ENCODE measurements at regions not wholly inside any gene's neighbourhood (a gene's known extent, or its start where the extent isn't known, plus 50 kb on each side); places are given as distances from the start of the nearest gene placed in this dataset.

DNA sequence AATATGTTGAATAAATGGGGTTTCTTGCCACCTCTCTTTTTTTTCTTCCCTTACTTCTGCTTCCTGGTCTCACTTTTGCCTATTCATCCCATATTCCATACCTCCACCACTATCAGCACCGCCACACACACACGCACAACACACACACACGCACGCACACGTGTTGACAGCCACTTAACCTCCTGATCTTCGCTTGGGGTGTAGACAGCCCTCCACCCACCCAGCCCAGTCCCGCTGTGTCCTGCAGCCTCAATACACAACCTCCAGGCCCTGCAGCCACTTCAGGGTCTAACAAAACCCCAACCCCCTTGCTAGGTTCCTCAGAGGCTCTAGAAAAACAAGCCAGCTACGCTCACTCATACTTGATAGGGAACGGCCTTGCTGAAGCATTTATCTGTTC, 72.3 kb downstream of the LINC00237 start:
- no peak for DNase-seq (ENCODE audit: low spot score)

DNA sequence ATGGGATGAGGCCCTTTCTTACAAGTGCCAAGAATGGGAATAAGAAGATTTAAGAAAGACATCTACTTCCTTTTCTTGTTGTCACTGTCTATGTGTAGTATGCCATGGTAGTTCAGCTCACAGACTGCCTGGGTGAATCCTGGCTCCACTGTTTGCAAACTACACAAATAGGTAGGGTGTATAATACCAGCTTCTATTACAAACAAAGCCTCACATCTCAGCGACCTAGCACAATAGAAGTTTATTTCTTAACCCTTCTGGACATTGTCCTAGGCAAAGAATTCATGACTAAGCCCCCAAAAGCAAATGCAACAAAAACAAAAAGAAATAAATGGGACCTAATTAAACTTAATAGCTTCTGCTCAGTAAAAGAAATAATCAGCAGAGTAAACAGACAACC, 74.5 kb downstream of the LINC00237 start:
- DNase-seq (ENCODE audit: low spot score) = no peak

DNA sequence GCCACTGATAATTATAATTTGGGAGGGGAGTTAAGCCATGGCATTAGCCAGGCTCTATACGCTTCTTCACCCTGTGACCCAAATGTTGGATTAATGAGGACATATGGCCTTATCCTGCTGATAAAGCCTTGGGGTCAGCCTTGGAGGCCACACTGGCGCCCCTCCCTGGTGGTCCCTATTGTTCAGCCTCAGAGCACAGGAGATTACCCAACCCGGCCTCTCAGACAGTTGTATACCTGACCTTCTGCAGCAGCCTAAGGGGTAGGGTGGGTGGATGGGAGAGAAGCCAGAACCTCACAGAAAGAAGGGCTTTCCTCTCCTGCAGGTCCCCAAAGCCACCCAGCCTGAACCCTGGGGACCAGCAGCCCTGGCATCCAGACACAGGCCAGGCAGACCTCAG, 76.8 kb downstream of the LINC00237 start:
- no peak for DNase-seq (ENCODE audit: low spot score)

- DNase-seq (ENCODE audit: low spot score) = no peak
Observed at GRCh38 chr20:21028921-21029320, 77.2 kb downstream of the LINC00237 start.

DNA sequence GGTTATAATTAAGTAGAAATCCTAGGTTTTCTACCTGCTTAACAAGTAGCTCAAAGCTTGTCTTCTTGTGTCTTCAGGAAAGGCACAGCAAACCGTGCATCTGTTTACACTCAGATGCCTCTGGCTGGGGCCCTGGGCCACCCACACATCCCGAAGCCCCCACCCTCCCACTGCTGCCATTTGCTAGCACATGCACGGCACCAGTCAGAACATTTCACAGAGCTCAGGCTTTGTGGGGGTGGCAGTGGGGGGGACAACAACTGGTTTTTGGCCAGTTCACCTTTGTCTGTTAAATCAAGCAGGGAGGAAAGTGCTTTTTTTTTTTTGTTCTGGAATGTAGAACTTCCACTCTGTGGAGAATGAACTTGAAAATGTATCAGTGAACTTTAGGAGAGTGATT, 77.7 kb downstream of the LINC00237 start:
- DNase-seq (ENCODE audit: low spot score) = no peak

DNA sequence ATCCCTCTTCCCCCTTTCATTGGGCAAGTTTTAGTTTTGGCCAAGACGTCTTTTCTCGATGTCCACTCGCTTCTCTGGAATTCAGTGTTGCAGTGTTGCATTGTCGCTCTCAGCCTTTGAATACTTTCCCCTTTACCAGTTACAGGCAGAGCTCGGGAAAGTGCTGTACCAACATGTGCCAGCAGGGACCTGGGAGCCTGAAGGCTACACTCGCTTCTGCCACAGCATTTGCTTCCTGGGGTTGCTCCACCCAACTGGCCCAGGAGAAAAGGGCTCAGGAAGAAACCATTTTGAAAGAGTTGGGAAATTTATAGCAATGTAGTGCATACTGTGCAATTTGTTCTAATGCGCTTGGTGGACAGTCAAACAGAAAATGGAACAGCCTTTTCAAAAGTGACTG, 78.6 kb downstream of the LINC00237 start:
- no peak for DNase-seq (ENCODE audit: low spot score)

DNA sequence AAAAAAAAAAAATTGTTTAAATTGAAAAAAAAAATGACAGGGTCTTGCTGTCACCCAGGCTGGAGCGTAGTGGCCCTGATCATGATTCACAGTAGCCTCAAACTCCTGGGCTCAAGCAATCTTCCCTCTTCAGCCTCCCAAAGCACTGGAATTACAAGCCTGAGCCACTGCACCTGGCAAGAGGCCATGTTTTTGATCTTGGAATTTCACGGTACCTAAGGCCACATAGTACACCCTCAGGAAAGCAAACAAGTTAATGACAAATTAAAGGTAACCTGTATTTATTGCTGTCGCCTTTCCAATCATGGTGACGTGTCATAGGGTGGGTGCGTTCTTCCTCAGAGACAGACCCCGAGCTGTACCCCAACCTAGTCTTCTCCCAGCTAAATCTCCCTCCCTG, 79.2 kb downstream of the LINC00237 start:
- DNase-seq (ENCODE audit: low spot score) = no peak

GRCh38 chr20:21024420-21024819, 81.7 kb downstream of the LINC00237 start:
- DNase-seq (ENCODE audit: low spot score) = no peak

- no peak for DNase-seq (ENCODE audit: low spot score)
Observed at GRCh38 chr20:21022925-21023324, 83.2 kb downstream of the LINC00237 start.

- DNase-seq (ENCODE audit: low spot score) = no peak
Observed at GRCh38 chr20:21021472-21021790, 84.7 kb downstream of the LINC00237 start.

DNA sequence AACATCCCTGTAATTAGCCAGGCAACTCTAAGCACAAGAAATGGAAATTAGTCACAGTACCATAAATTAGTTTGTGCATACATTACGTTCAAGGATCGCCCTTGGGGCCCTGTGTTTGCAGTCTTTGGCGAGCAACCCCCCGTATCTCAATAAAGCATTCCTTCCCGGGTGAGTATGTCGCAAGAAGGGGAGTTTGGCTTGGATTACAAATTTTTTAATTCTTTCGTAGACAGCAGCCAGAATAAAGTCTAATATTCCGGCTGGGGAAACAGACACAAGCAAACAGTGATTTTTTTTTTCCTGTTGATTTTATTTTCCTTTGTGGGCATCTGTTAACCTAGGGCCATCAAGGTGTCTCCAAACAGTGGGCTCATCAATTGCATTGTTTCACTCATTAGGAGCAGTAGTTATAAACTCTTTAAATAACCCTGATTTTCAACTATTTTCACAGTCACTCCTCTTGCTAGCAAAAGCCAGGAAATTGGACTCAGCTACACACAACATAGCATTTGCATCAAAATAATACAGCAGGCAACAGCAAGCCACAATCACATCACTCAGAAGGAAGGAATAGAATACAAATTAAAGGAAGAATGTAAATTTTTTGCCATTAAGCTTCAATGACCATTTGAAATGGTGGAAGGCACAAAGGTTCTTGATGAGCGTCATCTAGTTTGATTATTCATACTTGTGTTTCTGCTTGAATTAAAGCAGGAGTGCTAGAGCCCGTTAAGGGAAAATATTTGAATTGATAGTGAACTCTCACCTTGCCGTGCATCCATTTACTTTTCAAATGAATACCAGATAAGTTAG, 85.3 kb downstream of the LINC00237 start:
- no peak for DNase-seq (ENCODE audit: low spot score)

GRCh38 chr20:21019814-21020658, 86.1 kb downstream of the LINC00237 start:
- no peak for DNase-seq (ENCODE audit: low spot score)

GRCh38 chr20:21019468-21019813, 86.7 kb downstream of the LINC00237 start:
- DNase-seq (ENCODE audit: low spot score) = no peak

DNA sequence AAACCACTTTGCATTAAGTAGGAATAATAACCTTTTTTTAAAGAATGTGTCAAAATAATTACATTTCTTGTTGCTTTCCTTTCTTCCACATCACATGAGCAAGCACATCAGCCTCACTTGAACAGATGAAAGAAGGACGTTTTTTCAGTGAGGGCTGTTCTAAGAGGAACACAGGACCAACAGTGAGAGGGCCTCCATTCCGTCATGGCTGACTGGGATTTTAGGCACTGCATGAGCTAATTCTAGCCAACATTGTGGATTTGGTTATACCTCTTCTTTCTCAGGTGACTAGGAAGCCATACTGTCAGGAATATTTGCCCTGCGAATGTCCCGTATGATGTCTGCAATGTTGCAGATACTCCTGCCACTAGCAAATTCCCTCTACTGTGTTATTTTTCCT, 87.6 kb downstream of the LINC00237 start:
- DNase-seq (ENCODE audit: low spot score) = no peak

- DNase-seq (ENCODE audit: low spot score) = no peak
Observed at GRCh38 chr20:21017528-21018085, 88.6 kb downstream of the LINC00237 start.

DNA sequence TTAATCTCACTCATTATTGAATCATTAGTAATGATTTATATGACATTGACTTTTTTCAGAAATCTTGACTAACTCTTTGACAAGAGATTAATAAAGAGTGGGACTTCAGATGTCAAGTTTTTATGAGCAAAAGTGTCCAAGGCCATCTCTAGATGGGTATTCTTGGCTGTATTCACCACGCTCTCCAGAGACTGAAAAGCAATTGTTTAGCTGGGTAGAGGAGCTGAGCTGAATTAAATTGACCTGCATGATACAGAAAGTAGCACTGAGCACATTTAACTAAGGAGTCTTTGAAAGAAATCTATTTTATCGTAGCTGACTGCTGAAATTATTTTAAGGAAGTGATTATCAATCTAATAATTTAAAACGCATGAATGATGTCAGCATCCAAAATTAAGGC, 89.4 kb downstream of the LINC00237 start:
- no peak for DNase-seq (ENCODE audit: low spot score)

GRCh38 chr20:21014528-21014927, 91.6 kb downstream of the LINC00237 start:
- DNase-seq (ENCODE audit: low spot score) = no peak

DNA sequence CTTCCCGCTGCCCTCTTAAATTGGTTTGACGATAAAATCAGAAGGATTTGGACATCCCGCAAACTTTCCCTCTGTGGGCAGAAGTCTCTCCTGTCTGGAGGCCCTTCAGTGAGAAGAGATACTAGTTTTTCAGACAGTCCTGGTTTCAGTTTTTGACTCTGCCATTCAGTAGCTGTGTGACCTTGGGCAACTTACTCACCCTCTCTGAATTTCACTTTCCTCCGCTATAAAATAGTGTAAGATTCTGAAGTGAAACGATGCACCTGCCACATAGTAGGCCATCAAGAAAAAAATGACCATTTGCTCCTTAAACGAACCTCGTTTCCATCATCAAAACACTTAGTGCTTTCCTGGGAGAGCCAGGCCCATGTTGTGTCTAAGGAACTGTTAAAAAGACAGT, 97.2 kb downstream of the LINC00237 start:
- DNase-seq (ENCODE audit: low spot score) = no peak

GRCh38 chr20:21006611-21007010, 99.5 kb downstream of the LINC00237 start:
- no peak for DNase-seq (ENCODE audit: low spot score)

DNA sequence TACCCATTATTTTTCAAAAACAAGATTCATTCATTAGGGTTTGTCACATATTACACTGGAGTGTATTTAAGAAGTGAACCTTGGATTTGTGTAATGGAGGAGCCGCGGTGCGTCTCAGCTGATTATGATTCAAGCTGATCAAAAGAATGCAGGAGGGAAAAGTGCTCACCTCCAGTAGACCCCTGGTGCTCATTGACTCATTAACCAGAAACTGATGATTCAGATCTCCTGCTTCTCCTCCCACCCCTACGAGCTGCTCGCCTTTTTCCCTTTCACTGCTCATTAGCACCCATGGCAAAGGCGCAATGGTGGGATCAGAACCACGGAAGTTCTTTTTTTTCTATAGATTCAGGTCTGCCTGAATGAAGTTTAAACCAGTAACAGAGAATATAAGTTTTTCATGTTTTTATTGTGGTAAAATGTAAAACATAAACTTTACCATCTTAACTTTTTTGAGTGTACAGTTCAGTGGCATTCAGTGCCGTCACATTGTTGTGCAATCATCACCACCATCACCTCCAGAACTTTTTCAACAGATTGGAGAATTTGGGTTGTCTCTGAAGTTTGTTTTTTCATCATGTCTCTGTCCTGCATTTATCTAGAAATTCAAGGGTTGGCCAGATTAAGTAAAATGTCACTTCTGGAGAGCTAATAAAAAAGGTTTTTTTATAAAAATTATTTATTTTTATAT, 101.6 kb downstream of the LINC00237 start:
- no peak for DNase-seq (ENCODE audit: low spot score)

- no peak for DNase-seq (ENCODE audit: low spot score)
Observed at GRCh38 chr20:21003902-21004301, 102.3 kb downstream of the LINC00237 start.

DNA sequence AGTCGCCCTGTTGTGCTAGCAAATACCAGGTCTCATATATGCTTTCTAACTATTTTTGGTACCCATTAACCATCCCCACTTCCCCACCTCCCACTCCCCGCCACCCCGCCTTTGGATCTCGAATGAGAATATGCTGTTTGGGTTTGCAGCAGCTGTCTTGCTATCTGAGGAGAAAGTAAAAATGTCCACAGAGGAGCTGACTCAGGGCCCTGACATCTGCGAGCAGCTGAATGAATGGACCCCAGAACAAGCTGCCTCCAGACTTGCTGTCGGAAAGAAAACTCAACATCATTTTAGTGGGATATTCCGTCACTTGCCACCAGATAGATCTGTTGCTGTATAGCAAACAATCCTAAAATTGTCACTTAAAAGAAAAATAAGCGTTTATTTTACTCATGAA, 103.7 kb downstream of the LINC00237 start:
- no peak for DNase-seq (ENCODE audit: low spot score)

DNA sequence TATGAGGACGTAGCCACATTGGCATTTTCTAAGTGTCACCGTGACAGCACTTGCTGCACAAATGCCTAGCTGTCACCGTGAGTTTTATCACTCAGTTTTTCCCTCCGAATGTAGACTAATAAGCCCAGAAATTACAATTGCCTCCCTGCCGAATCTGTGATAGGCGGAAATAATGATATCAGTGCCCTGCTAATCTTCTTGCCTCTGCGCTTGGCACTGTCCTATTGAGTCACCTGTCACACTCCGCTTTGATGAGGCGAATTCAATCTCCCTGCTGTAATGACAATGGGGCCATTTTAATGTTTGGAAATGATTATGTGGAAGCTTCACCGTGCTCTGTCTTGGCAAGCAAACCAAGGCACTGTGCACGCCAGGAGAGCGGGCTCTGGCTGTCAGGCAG, 112.8 kb downstream of the LINC00237 start:
- no peak for DNase-seq (ENCODE audit: low spot score)

All from hematopoietic multipotent progenitor cell treated with erythropoietin and hydrocortisone succinate and interleukin-3 and kit ligand, for 17 days (in vitro differentiated cells).